ENCODE measurements at regions not wholly inside any gene's neighbourhood (a gene's known extent, or its start where the extent isn't known, plus 50 kb on each side); places are given as distances from the start of the nearest gene placed in this dataset.

- no peak for TF ChIP-seq EZH2 (IDR thresholded peaks at IDR 0.05; ENCODE audit: borderline replicate concordance)
- TF ChIP-seq CTCF (IDR thresholded peaks at IDR 0.05; ENCODE audit: poor library complexity) = peak; percentile 70
- TF ChIP-seq EZH2phosphoT487 (IDR thresholded peaks at IDR 0.05; ENCODE audit: low read depth, severe bottlenecking, unreplicated experiment) = no peak
Observed at GRCh38 chr2:43024515-43025011, 201.8 kb downstream of the ZFP36L2 start.
